ENCODE measurements at regions not wholly inside any gene's neighbourhood (a gene's known extent, or its start where the extent isn't known, plus 50 kb on each side); places are given as distances from the start of the nearest gene placed in this dataset.

GRCh38 chr1:232504651-232505050 lies 125.3 kb downstream of the SIPA1L2 start:
- dilution Hi-C loops (cut with HindIII; ENCODE audit: low sequenced_read_pairs, unreplicated experiment) = no loop called here
- H2AK5ac ChIP-seq (ENCODE audit: low read depth, low read length) = no peak overlapping the region
- H3K9me3 ChIP-seq (ENCODE audit: control insufficient read depth, insufficient read depth, low read length) = no peaks in the 10 kb centered on the region
- POLR2A ChIA-PET (ENCODE audit: unreplicated experiment) = no interaction called here
- H4K8ac ChIP-seq (ENCODE audit: low read depth in 2 of 2, low read length in 2 of 2) = no peak overlapping the region
- H2BK20ac ChIP-seq (ENCODE audit: low read depth, low read length) = no peak overlapping the region
- ATAC-seq (ENCODE audit: low read depth) = peak; percentile 42; the same call in 1 of the 2 replicates
- H2BK120ac ChIP-seq (ENCODE audit: low read depth, low read length) = no peak overlapping the region
- H2BK5ac ChIP-seq (ENCODE audit: low read depth, low read length, poor library complexity, severe bottlenecking) = no peak overlapping the region
- no peak overlapping the region for H3K4ac ChIP-seq (ENCODE audit: low read depth, low read length)
- no peak overlapping the region for H3K14ac ChIP-seq (replicated peaks; ENCODE audit: low read depth, low read length)
- H2AK9ac ChIP-seq (replicated peaks; ENCODE audit: low read depth, low read length, poor library complexity) = no peak overlapping the region
- DNase-seq = peak; percentile 33
- no peak overlapping the region for H2AFZ ChIP-seq (replicated peaks; ENCODE audit: low read length, poor library complexity)
- H2BK15ac ChIP-seq (ENCODE audit: low read depth, low read length) = no peak overlapping the region
- H3K9ac ChIP-seq (ENCODE audit: low read depth, low read length) = no peak overlapping the region
- no CpG with 5 or more reads among the region's 4 CpGs for WGBS, 2 experiments (ENCODE audit: extremely low coverage in 2 of 2, insufficient read length in 1 of 2)
- no peak overlapping the region for H3K27ac ChIP-seq (ENCODE audit: insufficient read depth, low read length)
- H3K79me1 ChIP-seq (ENCODE audit: low read depth in 1 of 2, low read length in 2 of 2) = peaks cover 5 to 21% of the 10 kb centered on the region in 2 experiments; a peak in 3 of 4 replicates
- no peaks in the 10 kb centered on the region for H4K20me1 ChIP-seq (ENCODE audit: insufficient read depth, low read length)
- H3K36me3 ChIP-seq (ENCODE audit: control insufficient read depth, insufficient read depth, low read length) = no peaks in the 10 kb centered on the region
- peaks cover 8% of the 10 kb centered on the region for H3K9me1 ChIP-seq (ENCODE audit: insufficient read depth, low read length)
- H3K4me2 ChIP-seq (ENCODE audit: low read depth, low read length) = no peak overlapping the region
- H4K5ac ChIP-seq (ENCODE audit: low read depth, low read length) = no peak overlapping the region
- TF ChIP-seq POLR2A (IDR thresholded peaks at IDR 0.05; ENCODE audit: low read depth, low read length) (no peak), RAD21 (IDR thresholded peaks at IDR 0.05; ENCODE audit: low read length) (no peak)
- no peaks in the 10 kb centered on the region for H3K27me3 ChIP-seq (ENCODE audit: control insufficient read depth, insufficient read depth, low read length)
- H3K4me1 ChIP-seq (ENCODE audit: control insufficient read depth, insufficient read depth, low read length) = peaks cover 2% of the 10 kb centered on the region; the same call in 1 of the 2 replicates
- CTCF ChIA-PET = no interaction called here
- no peak overlapping the region for H3K18ac ChIP-seq (ENCODE audit: low read depth, low read length)
- no TSS peak for BruUV-seq (replicated peaks)
- intact Hi-C loops (cut with micrococcal nuclease) = no loop called here
- in situ Hi-C loops (cut with MboI; ENCODE audit: low sequenced_read_pairs) = no loop called here
- no peak overlapping the region for H3K4me3 ChIP-seq (ENCODE audit: insufficient read depth, low read depth, low read length)
- H3K56ac ChIP-seq (ENCODE audit: extremely low read depth, insufficient read depth, low read length) = no peak overlapping the region
- H4K91ac ChIP-seq (ENCODE audit: insufficient read depth, low read depth, low read length) = no peak overlapping the region
- no peak overlapping the region for H3K23ac ChIP-seq (ENCODE audit: low read depth, low read length)

Data from IMR-90 (cell line).